NCI-H2107 treated with DMSO at 0.1 percent for 48 hours (cell line): ENCODE measurements at regions not wholly inside any gene's neighbourhood (a gene's known extent, or its start where the extent isn't known, plus 50 kb on each side); places are given as distances from the start of the nearest gene placed in this dataset.

Source experiments
- DNase-seq: peaks from one replicate; lab custom pipeline; 2025; ENCODE audit not compliant: unreplicated experiment; lab: John Stamatoyannopoulos, UW

GRCh38 chr14:55929136-55929535, 189.1 kb upstream of the PELI2 start:
- DNase-seq: no peak

DNA sequence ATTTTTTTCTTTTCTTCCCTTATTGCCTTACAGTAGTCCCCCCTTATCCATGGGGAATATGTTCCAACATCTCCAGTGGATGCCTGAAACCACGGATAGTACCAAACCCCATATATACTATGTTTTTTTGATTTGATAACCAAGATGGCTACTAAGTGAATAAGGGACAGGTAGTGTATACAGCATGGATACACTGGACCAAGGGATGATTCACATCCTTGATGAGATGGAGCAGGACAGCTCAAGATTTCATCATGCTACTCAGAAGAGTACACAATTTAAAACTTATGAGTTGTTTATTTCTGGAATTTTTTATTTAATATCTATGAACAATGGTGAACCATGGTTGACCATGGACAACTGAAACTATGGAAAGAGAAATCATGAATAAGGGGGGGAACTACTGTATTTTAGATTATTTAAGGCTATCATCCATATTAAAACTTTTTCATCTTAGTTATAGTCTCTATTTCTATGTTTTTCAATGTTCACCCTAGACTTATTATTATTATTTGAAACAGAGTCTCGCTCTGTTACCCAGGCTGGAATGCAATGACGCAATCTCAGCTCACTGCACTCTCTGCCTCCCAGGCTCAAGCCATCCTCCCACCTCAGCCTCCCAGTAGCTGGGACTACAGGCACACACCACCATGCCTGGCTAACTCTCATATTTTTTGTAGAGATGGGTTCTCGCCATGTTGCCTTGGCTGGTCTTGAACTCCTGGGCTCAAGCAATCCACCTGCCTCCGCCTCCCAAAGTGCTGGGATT, 188.0 kb upstream of the PELI2 start:
- no peak for DNase-seq

- no peak for DNase-seq
These were observed 181.5 kb upstream of the PELI2 start for GRCh38 chr14:55936691-55937090.

GRCh38 chr14:55938249-55938791, 179.9 kb upstream of the PELI2 start:
- no peak for DNase-seq

- DNase-seq: no peak
These were observed 176.0 kb upstream of the PELI2 start for GRCh38 chr14:55942076-55942654.

DNA sequence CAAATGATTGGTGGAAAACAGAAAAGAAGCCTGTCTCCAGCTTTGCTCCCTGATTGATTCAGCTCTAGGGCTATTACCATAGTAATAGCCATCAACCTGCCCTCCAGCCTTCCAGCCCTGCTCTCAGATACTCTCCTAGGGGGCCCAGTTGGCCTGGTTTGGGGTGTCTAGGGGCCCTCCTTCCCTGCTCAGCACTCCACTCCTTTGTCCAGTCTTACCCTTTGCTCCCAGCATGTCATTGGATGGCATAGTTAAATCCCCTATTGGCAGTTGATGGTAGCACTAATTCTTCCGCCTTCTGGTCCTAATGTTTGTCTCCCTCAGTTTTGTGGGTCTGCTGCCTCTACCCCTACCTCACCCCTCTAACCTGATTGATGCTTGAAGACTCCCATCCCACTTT, 175.4 kb upstream of the PELI2 start:
- DNase-seq: no peak

DNA sequence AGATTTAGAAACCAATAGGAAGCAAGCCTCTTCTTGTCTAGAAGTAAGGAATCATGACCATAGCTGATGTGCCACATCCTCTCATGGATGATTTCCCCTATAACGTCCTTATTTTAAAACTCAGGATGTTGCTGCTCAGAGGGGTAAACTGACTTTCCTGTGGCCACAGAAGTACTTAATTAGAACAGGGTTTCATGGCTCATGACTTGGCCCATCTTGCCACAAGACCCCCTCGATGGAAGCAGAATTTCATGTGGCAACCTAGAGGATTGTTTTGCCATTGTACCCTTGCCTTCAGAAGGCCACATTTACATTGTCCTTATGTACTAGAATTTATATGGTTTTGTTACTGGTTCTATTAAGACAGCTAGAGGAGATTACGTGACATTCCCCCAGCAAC, 173.5 kb upstream of the PELI2 start:
- no peak for DNase-seq

DNA sequence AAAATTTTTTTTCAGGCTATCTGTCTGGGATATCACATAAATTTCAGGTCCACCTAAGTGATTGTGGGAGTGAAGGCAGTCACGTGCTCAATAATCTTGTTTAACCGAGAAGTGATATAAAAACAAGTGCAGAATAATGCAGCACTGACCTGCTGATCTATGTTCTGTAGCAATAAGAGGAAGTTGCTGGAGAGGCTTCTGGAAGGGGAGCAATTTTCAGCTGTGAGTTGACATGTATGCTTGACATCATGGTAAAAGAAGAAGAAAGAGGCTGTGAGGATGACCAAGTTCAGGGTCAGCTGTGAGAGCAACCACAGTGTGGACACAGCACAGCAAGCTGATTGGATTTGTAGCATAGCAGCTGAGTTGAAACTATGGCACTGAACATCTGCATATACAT, 172.0 kb upstream of the PELI2 start:
- DNase-seq: no peak

GRCh38 chr14:55948399-55948798, 169.8 kb upstream of the PELI2 start:
- no peak for DNase-seq

DNA sequence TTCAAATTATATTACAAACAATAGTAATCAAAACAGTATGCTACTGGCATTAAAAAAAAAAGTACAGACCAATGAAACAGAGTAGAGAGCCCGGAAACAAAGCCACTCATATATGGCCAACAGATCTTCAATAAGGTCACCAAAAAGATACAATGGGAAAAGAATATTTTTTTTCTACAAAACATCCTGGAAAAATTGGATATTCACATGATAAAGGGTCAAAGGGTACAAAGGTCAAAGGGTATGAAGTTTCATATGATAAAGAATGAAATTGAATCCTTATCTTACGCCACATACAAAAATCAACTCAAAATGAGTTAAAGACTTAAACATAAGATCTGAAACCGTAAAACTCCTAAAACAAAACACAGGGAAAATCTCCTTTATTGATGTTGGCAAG, 168.5 kb upstream of the PELI2 start:
- DNase-seq: no peak

GRCh38 chr14:55950135-55950534, 168.1 kb upstream of the PELI2 start:
- no peak for DNase-seq

GRCh38 chr14:55951341-55952206, 166.6 kb upstream of the PELI2 start:
- DNase-seq: no peak

DNA sequence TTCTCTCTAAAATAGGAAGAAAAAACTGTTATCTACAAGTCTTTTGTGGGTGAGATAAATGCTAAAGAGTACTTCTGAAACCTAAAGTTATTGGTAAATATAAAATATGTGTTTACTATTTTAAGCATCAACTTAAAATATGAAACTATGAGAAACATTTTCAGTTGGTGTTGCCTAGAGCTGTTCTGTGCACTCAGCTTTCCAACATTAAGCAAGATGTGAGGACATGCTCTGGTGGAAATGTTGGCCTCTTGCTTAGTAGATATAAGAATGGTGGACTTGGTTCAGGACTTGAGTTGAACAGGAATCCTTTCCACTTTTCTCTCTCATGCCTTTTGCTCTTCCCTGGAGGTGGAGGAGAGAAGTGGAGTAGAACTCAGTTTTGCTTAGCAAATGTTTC, 164.1 kb upstream of the PELI2 start:
- DNase-seq: no peak

DNA sequence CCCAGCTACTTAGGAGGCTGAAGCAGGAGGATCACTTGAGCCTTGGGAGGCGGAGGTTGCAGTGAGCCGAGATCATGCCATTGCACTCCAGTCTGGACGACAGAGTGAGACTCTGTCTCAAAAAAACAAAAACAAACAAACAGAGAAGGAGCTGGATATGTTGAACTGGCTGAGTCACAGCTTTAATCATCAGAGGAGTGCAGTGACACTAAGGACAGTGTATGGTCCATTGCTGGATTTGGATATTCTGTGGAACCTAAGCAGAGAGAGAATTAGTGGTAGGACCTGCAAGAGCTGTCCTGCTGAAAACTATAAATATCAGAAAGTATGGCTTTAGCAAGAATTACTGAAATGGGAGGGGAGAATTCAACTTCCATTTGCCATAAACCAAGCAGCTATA, 163.0 kb upstream of the PELI2 start:
- DNase-seq: no peak

GRCh38 chr14:55957950-55958349, 160.3 kb upstream of the PELI2 start:
- no peak for DNase-seq

- DNase-seq: no peak
These were observed 154.9 kb upstream of the PELI2 start for GRCh38 chr14:55963295-55963694.

- no peak for DNase-seq
These were observed 154.1 kb upstream of the PELI2 start for GRCh38 chr14:55964091-55964490.

- DNase-seq: no peak
These were observed 153.4 kb upstream of the PELI2 start for GRCh38 chr14:55964821-55965220.

DNA sequence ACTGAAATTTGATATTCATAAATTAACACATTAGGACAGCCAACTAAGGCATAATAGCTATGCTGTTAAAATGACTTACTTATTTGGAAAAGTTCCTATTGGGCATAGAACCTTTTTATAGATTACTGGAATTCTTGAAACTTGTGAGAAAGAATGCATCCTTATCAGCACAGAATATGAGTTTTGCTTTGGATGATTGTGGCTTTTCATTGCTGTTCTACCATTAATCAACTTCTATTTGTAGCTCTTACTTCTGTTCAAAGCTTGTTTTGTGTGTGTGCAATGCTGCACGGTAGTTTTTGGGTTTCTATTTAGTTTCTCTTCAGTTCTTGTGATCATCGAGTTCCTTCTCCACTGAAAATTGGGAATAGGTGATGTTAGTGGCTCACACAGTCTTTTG, 152.4 kb upstream of the PELI2 start:
- no peak for DNase-seq

- no peak for DNase-seq
These were observed 149.5 kb upstream of the PELI2 start for GRCh38 chr14:55968741-55969140.

- no peak for DNase-seq
These were observed 144.9 kb upstream of the PELI2 start for GRCh38 chr14:55973285-55973800.
